GM19035 (cell line): ENCODE measurements at regions not wholly inside any gene's neighbourhood (a gene's known extent, or its start where the extent isn't known, plus 50 kb on each side); places are given as distances from the start of the nearest gene placed in this dataset.

Source experiments
- ATAC-seq: cut with Tn5 transposase; IDR thresholded peaks from one replicate; pipeline ENCODE4 v1.9.1; 2021; ENCODE audit not compliant: unreplicated experiment

DNA sequence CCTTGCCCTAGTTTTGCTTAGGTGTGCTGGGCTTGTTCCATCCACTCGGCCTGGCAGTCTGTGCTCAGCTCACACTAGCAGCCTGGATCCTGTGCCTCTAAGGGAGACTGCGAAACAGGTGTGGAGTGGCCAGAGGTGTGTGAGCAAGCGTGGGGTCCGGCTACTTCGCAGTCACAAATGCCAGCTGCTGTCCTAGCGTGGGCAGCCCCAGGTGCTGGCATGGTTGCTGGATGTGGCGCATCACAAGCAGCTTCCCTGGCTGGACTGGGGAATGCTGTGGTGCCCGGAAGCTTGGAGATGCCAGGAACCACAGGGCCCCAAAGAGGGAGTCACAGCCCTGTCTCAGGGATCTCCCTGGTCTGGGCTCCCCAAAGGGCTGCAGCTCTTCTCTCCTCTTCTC, 119.0 kb upstream of the TMEFF2 start:
- ATAC-seq = no peak

DNA sequence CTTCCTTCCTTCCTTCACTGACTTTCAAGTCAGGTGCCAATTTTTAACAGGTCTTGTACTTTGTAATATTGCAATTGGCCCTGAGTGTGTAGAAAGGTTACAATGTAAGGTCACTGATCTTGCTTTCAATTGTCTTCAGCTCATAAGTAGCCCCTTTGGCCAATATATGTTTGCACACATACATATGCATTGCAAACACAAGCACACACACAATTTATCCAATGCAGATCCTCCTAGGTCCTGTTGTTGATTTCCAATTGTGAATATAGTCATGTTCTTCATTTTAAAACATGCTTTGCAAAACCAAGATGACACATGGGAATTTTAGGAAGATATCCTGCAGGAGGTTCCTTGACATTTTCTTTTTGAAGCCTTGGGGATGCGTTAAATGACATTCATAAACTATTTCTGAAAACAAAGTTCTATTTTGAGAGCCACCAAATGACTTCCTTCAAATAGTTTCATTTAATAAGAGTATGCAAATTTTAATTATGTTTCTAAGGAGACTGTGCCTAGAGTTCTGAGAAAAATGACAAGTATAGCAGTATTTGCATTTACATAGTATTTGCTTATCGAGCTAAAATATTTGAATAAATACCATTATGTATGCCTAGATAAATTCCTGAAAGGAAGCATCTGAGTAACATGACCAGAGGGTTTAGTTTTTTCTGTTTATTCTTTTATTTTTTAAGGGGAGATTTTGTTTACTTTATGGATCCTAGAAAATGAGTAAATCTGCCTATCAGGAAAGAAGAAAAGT, 117.1 kb upstream of the TMEFF2 start:
- ATAC-seq = no peak

- no peak for ATAC-seq
Measured at GRCh38 chr2:192307530-192307929, 112.8 kb upstream of the TMEFF2 start.

DNA sequence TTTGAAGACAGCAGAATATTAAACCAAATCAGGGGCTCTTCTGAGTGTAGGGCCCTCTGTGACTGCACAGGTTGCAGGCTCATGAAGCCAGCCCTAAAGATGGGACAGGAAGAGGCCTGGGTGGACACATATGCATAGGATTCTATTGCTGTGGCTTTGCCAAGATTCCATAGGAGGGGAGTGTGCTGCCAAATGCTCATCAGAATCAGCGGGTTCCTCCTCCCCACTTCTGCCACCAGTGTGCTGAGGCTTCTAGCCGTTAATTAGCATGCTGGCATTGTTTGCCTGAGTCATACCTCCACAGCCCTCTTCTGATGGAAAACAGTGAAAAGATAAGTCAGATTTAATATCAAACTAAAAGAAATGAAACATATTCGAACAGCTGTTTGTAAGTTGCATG, 103.9 kb upstream of the TMEFF2 start:
- no peak for ATAC-seq

DNA sequence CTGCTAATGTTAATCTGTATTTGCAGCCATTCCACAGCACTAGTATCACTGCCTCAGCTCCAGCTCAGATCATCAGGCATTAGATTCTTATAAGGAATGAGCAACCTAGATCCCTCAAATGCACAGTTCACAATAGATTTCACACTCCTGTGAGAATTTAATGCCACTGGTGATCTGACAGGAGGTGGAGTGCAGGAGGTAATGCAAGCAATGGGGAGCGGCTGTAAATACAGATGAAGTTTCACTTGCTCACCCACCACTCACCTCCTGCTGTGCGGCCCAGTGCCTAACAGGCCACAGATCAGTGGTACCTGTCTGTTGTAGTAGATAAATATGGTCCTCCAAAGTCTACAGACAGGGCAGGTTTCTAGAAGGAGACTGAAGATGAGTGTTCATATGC, 97.7 kb upstream of the TMEFF2 start:
- ATAC-seq = no peak

- no peak for ATAC-seq
Measured at GRCh38 chr2:192288295-192288694, 93.6 kb upstream of the TMEFF2 start.

DNA sequence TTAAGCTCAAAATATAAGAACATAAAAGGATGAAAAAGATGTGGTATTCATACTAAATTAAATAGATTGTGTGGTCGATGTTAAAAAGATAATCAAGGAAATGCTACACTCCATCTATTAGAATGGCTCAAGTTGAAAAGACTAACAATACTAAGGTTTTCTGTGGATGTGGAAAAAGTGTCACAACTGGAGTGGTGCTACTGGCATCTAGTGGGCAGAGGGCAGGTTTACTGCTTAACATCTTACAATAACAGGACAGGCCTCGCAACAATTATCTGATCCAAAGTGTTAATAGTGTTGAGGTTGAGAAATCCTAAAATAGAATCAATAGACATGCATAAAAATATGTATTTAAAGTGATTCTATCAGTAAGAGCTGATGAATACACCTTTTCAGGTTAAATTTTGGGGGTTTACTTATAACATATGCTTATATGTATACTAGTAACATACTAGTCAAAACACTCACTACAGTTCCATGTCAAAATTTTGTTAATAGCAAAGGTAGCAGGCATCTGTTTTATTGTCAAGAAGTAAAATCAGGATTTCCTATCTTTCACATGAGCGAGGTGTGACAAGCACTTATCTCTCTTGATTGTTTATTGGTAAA, 91.5 kb upstream of the TMEFF2 start:
- no peak for ATAC-seq

DNA sequence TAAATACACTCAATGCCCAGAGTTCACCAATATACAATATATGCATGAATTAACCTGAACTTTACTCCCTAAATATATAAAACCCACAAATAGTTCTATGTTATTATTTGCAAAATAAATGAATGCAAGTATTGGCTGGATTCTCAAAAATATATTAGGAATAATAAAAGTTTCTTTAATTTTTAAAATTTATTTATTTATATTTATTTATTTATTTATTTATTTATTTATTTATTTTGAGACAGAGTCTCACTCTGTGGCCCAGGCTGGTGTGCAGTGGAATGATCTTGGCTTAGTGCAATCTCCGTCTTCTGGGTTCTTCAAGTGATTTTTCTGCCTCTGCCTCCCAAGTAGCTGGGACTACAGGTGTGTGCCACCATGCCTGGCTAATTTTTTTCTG, 88.7 kb upstream of the TMEFF2 start:
- ATAC-seq = no peak

DNA sequence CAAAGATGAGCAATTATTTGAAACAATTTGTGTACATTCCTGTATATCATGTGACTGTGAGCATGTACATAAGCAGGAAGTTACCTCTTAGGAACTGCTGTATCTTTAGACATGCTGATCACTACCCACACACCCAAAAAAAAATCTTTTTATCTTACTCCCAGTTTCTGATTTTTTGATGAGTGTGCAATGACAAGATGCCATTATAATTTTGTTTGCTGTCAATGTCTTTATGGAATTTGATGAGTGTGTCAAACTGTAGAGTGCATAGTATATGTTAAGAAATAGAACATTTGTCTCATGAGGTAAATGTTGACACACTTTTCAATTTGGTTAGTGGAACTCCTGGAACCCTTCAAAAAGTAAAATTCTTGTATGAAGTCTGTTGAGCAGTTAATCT, 84.0 kb upstream of the TMEFF2 start:
- no peak for ATAC-seq

- ATAC-seq = no peak
Measured at GRCh38 chr2:192277494-192278109, 82.9 kb upstream of the TMEFF2 start.

GRCh38 chr2:192275632-192276031, 80.9 kb upstream of the TMEFF2 start:
- ATAC-seq = no peak

GRCh38 chr2:192267484-192267883, 72.8 kb upstream of the TMEFF2 start:
- ATAC-seq = no peak

DNA sequence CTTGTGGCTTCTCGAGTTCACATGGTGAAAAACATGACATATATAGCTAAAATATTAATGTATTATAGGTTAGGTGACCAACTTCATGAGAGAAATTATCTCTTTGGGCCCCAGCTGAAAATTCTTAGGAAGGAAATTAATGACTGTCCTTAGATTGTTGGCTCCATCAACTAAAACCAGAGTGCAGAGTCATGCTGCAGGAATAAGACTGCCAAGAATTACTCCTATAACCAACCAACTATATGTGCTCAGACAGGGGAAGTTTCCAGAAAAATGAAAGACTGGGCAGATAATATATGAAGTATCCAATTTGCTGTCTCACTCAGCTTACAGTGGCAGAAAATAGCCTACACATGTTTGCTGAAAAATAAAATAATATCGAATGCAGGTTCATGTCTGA, 71.0 kb upstream of the TMEFF2 start:
- ATAC-seq = no peak

- no peak for ATAC-seq
Measured at GRCh38 chr2:192254444-192254843, 59.7 kb upstream of the TMEFF2 start.

- no peak for ATAC-seq
Measured at GRCh38 chr2:192253692-192254091, 59.0 kb upstream of the TMEFF2 start.

DNA sequence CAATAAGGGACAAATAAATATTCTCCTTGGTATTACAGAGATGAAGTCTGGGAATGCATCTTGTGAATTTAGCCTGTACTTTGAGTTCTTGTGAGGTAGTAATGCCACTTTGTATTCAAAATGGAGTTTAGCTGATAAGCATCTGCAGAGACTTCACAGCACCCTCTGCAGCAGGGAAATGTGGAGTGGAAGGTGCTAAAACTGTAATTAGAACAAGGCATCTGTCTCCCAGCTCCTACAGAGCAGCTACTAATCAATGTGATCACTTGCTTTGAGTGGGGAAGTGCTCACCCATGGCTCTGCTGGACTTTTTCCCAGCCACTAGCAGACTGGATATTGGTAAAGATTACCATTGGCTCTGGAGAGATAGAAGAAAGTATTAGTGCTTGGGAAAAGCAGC, 56.2 kb upstream of the TMEFF2 start:
- ATAC-seq = no peak

- no peak for ATAC-seq
Measured at GRCh38 chr2:192247456-192247855, 52.7 kb upstream of the TMEFF2 start.

- ATAC-seq = no peak
Measured at GRCh38 chr2:192246297-192246696, 51.6 kb upstream of the TMEFF2 start.

DNA sequence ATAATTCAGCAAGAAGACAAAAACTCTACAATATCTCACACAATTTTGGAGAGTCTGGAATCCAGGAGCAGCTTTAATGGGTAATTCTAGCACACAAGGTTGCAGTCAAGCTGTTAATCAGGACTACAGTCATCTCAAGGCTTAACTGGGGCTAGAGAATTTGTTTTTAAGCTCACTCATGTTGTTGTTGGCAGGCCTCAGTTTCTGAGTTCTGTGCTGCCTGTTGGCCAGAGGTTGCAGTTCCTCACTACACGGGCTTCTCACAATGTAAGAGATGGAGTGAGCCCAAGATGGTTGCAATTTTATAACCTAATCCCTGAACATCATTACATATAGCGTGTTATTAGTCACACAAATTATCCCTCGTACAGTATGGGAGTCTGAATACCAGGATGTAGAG, 50.6 kb upstream of the TMEFF2 start:
- no peak for ATAC-seq
